ENCODE measurements at regions not wholly inside any gene's neighbourhood (a gene's known extent, or its start where the extent isn't known, plus 50 kb on each side); places are given as distances from the start of the nearest gene placed in this dataset.
"Not testable (repeated sequence)": the region's sequence is repeated elsewhere in the genome, so short reads cannot be mapped to it uniquely, and the experiment has no call there.

GRCh38 chr3:124149771-124150170 lies 157.8 kb upstream of the ROPN1 start:
- DNase-seq: no peak
- Mint-ChIP-seq H3K9me3 (peaks cover 0 to 4% (median 0%) of the 10 kb centered on the region in 9 donors), H3K4me1 (no peaks in the 10 kb centered on the region), H3K36me3 (no peaks in the 10 kb centered on the region), H3K27ac (no peak overlapping the region), H3K27me3 (peaks cover under 1 to 9% (median 3%) of the 10 kb centered on the region in 5 donors), H3K4me3 (no peak overlapping the region)
- no peak for ATAC-seq
- POLR2A ChIA-PET: no interaction called here

- peaks cover 0 to 11% (median 5%) of the 10 kb centered on the region in 5 donors for H3K27me3 Mint-ChIP-seq
- H3K9me3 Mint-ChIP-seq, DNase-seq, H3K4me1 Mint-ChIP-seq, ATAC-seq, H3K36me3 Mint-ChIP-seq, H3K4me3 Mint-ChIP-seq, H3K27ac Mint-ChIP-seq: not testable (repeated sequence)
- POLR2A ChIA-PET: interaction anchor here (0.7 kb wide), 1 partner anchor 9 kb away, joined by 3 read pairs; no protein-coding TSS in a partner anchor
These were observed 161.0 kb upstream of the ROPN1 start for GRCh38 chr3:124152891-124153290.

DNA sequence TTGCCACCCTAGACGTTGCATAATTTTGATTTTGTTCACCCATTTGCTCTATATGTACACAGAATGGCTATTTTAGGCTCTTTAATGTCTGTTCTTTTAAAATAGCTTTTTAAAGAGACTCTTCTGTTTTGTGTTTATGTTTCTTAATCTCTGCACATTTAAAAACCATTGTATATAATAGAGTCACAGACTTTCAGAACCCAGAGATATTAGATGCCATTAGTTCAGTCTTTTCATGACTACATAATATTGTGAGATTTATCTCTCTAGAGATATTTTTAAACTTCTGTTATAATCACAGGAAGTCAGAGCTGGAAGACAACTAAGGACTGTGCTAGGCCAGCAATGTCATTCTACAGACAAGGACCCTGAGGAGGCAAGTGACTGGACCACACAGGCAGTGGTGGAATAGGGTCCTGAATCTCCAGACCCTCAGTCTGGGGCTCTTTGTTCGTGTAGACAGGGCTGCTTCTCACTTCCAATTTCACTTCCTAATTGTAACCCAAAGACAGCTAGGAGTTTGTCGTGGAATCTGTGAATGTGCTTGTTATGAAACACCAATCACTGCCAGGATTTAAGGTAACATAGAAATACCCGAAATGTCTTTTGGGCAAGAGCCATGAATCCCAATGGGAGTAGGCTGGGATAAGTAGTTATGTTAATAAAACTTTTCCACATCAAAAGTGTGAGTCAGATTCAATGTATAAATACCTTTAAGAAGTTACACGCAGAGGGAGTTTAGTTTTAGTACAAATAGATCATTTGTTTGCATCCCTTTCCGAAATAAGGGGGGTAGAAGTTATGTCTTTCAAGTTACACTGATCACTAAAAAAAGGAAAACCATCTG lies 165.2 kb upstream of the ROPN1 start:
- POLR2A ChIA-PET: no interaction called here
- peaks cover 0 to 5% (median 0%) of the 10 kb centered on the region in 9 donors for H3K9me3 Mint-ChIP-seq
- H3K27me3 Mint-ChIP-seq: peaks cover 0 to 10% (median 3%) of the 10 kb centered on the region in 5 donors
- H3K4me1 Mint-ChIP-seq: no peaks in the 10 kb centered on the region
- H3K36me3 Mint-ChIP-seq: no peaks in the 10 kb centered on the region
- ATAC-seq (no peak), DNase-seq (no peak)
- H3K4me3 Mint-ChIP-seq: no peak overlapping the region
- peak overlapping the region in 1 of 10 donors; percentile 21 for H3K27ac Mint-ChIP-seq

DNA sequence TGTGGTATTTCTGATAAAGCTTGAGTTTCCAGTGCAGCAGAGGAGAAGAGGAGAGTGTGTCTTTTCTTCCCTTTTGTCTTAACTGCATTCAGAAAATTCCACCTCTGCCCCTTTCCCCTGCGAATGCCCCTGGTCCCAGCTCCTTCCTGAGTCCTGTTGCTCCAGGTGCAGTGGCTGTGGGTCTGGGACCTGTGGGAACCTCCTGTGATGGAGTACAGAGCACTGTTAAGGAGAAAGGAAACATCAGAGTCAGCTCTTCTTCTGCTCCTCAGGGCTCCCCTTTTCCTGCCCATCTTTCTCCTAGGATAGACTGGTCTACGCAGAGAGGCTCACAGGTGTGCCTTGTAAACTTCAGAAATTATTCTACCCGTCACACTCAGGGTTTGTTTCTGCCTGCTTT lies 165.8 kb upstream of the ROPN1 start:
- H3K36me3 Mint-ChIP-seq: no peaks in the 10 kb centered on the region
- no peak overlapping the region for H3K4me3 Mint-ChIP-seq
- ATAC-seq (no peak), DNase-seq (no peak)
- H3K9me3 Mint-ChIP-seq: peaks cover 0 to 5% (median 0%) of the 10 kb centered on the region in 9 donors
- no peaks in the 10 kb centered on the region for H3K4me1 Mint-ChIP-seq
- peaks cover 0 to 10% (median 3%) of the 10 kb centered on the region in 5 donors for H3K27me3 Mint-ChIP-seq
- H3K27ac Mint-ChIP-seq: no peak overlapping the region
- POLR2A ChIA-PET: no interaction called here

DNA sequence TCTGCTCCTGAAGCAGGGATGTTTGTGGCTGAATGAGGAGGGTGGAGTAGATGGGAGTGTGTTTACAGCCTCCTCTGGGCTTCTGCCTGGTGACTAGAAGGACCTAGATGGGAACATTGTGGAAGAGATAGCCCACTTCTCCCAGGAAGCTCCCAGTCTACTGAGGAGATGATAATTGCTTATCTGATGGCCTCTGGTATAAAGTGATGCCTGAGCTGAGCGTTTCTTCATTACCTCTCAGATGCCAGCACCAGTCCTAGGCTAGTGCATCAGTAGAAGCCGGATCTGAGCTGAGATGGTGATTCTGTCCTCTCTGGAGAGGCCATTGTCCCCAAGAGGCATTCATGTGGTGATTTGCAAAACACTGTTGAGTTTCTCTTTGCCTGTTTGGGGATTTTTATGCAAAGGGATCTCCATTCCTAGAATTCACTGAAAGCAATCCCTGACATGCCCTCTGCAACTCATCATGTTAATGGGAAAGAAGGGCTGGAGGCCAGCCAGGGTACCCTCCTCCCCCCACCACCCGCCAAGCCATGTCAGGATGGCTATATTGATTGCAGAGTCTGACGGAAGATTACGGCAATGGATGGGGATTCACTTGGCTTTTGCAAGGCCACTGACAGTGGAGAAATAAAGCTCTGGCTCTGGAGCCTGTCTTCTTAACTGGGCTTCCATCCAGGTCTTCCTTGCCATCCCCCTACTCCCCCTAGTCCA lies 166.4 kb upstream of the ROPN1 start:
- POLR2A ChIA-PET: no interaction called here
- ATAC-seq: no peak
- H3K4me3 Mint-ChIP-seq: no peak overlapping the region
- no peaks in the 10 kb centered on the region for H3K36me3 Mint-ChIP-seq
- no peak overlapping the region for H3K27ac Mint-ChIP-seq
- H3K9me3 Mint-ChIP-seq: peaks cover 0 to 5% (median 0%) of the 10 kb centered on the region in 9 donors
- peaks cover 0 to 10% (median 3%) of the 10 kb centered on the region in 5 donors for H3K27me3 Mint-ChIP-seq
- DNase-seq: no peak
- no peaks in the 10 kb centered on the region for H3K4me1 Mint-ChIP-seq

DNA sequence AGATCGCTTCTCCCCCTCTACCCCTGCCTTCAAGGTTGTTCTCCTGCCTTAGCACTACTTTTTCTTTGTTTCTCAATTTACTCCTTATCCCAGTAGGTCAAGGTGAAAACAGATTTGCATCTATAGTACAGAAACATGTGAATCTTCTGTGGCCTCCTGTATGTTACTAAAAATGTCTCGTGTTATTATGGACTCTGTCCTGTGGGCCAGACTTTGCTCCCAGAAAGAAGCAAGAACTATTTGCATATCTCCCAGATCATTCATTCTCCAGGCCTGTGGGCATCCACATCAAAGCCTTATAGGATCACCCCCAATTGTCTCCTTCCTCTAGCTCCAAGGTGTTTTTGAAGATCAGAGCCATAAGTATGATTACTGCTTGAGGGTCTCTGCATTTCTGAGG lies 169.5 kb upstream of the ROPN1 start:
- DNase-seq (no peak), ATAC-seq (no peak)
- no peak overlapping the region for H3K27ac Mint-ChIP-seq
- peaks cover 2 to 12% (median 6%) of the 10 kb centered on the region in 5 donors for H3K27me3 Mint-ChIP-seq
- no peaks in the 10 kb centered on the region for H3K36me3 Mint-ChIP-seq
- no peaks in the 10 kb centered on the region for H3K4me1 Mint-ChIP-seq
- no peak overlapping the region for H3K4me3 Mint-ChIP-seq
- POLR2A ChIA-PET: no interaction called here
- no peaks in the 10 kb centered on the region for H3K9me3 Mint-ChIP-seq

- Mint-ChIP-seq H3K36me3 (no peaks in the 10 kb centered on the region), H3K4me3 (no peak overlapping the region), H3K4me1 (no peaks in the 10 kb centered on the region), H3K9me3 (no peaks in the 10 kb centered on the region), H3K27ac (no peak overlapping the region), H3K27me3 (peaks cover 0 to 7% (median 3%) of the 10 kb centered on the region in 5 donors)
- no peak for ATAC-seq
- no peak for DNase-seq
- POLR2A ChIA-PET: no interaction called here
These were observed 171.8 kb upstream of the ROPN1 start for GRCh38 chr3:124163689-124164088.

- Mint-ChIP-seq H3K36me3 (no peaks in the 10 kb centered on the region), H3K4me3 (no peak overlapping the region), H3K27me3 (peaks cover 4 to 16% (median 7%) of the 10 kb centered on the region in 5 donors), H3K4me1 (peaks cover 0 to 2% (median 0%) of the 10 kb centered on the region in 4 donors), H3K9me3 (no peaks in the 10 kb centered on the region), H3K27ac (no peak overlapping the region)
- POLR2A ChIA-PET: no interaction called here
- ATAC-seq: no peak
- no peak for DNase-seq
These were observed 176.3 kb upstream of the ROPN1 start for GRCh38 chr3:124168271-124168670.

DNA sequence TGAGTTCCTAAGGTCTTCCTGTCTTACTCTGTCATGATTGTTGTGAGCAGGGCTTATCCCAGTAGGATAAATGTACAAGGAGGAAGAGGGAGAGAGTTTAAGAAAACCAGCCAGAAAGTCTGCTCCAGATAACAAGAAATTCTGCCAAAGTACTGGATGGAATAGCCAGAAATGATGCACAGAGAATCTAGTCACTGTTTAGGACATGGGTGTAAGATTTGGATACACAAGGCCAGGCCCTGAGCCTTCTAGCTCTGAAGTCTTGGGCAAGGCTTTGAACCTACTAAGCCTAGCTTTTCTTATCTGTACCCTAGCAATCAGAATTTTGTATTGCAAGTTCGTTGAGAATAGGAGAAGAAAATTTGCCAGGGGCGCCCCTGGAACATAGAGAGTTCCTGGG lies 180.4 kb upstream of the ROPN1 start:
- no peak for DNase-seq
- POLR2A ChIA-PET: no interaction called here
- H3K4me1 Mint-ChIP-seq: peaks cover 0 to 2% (median 0%) of the 10 kb centered on the region in 4 donors
- H3K27ac Mint-ChIP-seq: no peak overlapping the region
- H3K36me3 Mint-ChIP-seq: no peaks in the 10 kb centered on the region
- H3K9me3 Mint-ChIP-seq: no peaks in the 10 kb centered on the region
- ATAC-seq: no peak
- no peak overlapping the region for H3K4me3 Mint-ChIP-seq
- H3K27me3 Mint-ChIP-seq: peaks cover 6 to 16% (median 8%) of the 10 kb centered on the region in 5 donors

GRCh38 chr3:124172816-124173215 lies 180.9 kb upstream of the ROPN1 start:
- Mint-ChIP-seq H3K36me3 (no peaks in the 10 kb centered on the region), H3K4me1 (peaks cover 0 to 2% (median 0%) of the 10 kb centered on the region in 4 donors), H3K27me3 (peaks cover 6 to 21% (median 8%) of the 10 kb centered on the region in 5 donors), H3K4me3 (no peak overlapping the region), H3K27ac (no peak overlapping the region), H3K9me3 (no peaks in the 10 kb centered on the region)
- POLR2A ChIA-PET: no interaction called here
- DNase-seq (no peak), ATAC-seq (no peak)

DNA sequence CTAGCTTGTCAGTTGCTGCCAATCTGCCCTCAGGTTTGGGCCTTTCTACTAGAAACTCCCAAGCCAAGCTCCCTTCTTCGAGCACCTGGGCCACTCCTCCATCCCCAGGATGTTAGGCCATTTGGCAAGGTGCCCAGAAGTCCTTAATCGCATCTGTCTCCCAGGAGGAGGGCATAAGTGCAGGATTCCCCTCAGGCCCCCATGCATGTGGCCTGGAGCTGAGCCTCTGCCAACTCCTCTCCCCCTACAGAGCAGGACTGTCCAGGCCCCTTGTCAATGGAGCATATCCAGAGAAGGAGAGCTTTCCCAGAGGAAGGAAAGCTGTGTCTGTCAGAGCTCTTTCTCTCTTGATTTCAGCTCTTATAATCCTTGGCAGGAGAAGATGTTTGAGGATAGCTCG lies 182.6 kb upstream of the ROPN1 start:
- POLR2A ChIA-PET: no interaction called here
- DNase-seq: no peak
- Mint-ChIP-seq H3K4me1 (peaks cover 0 to 1% (median 0%) of the 10 kb centered on the region in 4 donors), H3K4me3 (no peak overlapping the region), H3K9me3 (no peaks in the 10 kb centered on the region), H3K36me3 (no peaks in the 10 kb centered on the region), H3K27me3 (peaks cover 4 to 15% (median 8%) of the 10 kb centered on the region in 5 donors), H3K27ac (no peak overlapping the region)
- no peak for ATAC-seq

GRCh38 chr3:124174910-124175874 lies 183.3 kb upstream of the ROPN1 start:
- H3K4me3 Mint-ChIP-seq: no peak overlapping the region
- ATAC-seq (no peak), DNase-seq (no peak)
- no peaks in the 10 kb centered on the region for H3K9me3 Mint-ChIP-seq
- H3K27me3 Mint-ChIP-seq: peaks cover 2 to 11% (median 6%) of the 10 kb centered on the region in 5 donors
- H3K4me1 Mint-ChIP-seq: no peaks in the 10 kb centered on the region
- H3K27ac Mint-ChIP-seq: no peak overlapping the region
- POLR2A ChIA-PET: no interaction called here
- no peaks in the 10 kb centered on the region for H3K36me3 Mint-ChIP-seq

Data from naive thymus-derived CD8-positive, alpha-beta T cell (primary cell).